Thoracic aorta (tissue), 2 donors: ENCODE measurements at regions not wholly inside any gene's neighbourhood (a gene's known extent, or its start where the extent isn't known, plus 50 kb on each side); places are given as distances from the start of the nearest gene placed in this dataset.

Experiments
- ATAC-seq: fragments of 150-250 bp; one replicate; pipeline ENCODE4 v1.8.0; 2017; ENCODE audit warnings: low read depth; ENCODE audit not compliant: insufficient number of reproducible peaks, low FRiP score
- DNase-seq: peaks from one replicate; pipeline ENCODE4 v3.0.0-alpha.2; 2020; ENCODE audit warnings: low spot score
- H3K27ac ChIP-seq, 2 donors: fragments of 200-600 bp; sonication (generic); 1 replicate in 1 of 2; 2 replicates in 1 of 2; pipeline ENCODE4 v1.5.1; 2016; ENCODE audit warnings: mild to moderate bottlenecking in 2 of 2, moderate library complexity in 2 of 2
- H3K27me3 ChIP-seq: fragments of 200-600 bp; sonication (generic); replicated peaks from 2 replicates; pipeline ENCODE4 v1.6.0; 2016; ENCODE audit warnings: mild to moderate bottlenecking; ENCODE audit not compliant: insufficient read depth
- H3K36me3 ChIP-seq: fragments of 200-600 bp; sonication (generic); one replicate; pipeline ENCODE4 v1.5.1; 2016
- H3K4me1 ChIP-seq, 2 donors: fragments of 200-600 bp; sonication (generic); 1 replicate in 1 of 2; 2 replicates in 1 of 2; pipeline versions ENCODE4 v1.5.1 to v1.6.0; 2016; ENCODE audit warnings: low read depth in 2 of 2, mild to moderate bottlenecking in 1 of 2; ENCODE audit not compliant: control insufficient read depth in 1 of 2
- H3K4me3 ChIP-seq: fragments of 200-600 bp; sonication (generic); 2 replicates; pipeline ENCODE4 v1.5.1; 2016; ENCODE audit warnings: mild to moderate bottlenecking
- H3K9me3 ChIP-seq: fragments of 200-600 bp; sonication (generic); 2 replicates; pipeline ENCODE4 v1.5.1; 2016
- TF ChIP-seq, protein P1 (sequence below): fragments of 200-600 bp; sonication (generic); IDR thresholded peaks from one replicate; pipeline ENCODE4 v1.5.1; 2019; ENCODE audit warnings: antibody characterized with exemption

- TF ChIP-seq, protein P1, sequence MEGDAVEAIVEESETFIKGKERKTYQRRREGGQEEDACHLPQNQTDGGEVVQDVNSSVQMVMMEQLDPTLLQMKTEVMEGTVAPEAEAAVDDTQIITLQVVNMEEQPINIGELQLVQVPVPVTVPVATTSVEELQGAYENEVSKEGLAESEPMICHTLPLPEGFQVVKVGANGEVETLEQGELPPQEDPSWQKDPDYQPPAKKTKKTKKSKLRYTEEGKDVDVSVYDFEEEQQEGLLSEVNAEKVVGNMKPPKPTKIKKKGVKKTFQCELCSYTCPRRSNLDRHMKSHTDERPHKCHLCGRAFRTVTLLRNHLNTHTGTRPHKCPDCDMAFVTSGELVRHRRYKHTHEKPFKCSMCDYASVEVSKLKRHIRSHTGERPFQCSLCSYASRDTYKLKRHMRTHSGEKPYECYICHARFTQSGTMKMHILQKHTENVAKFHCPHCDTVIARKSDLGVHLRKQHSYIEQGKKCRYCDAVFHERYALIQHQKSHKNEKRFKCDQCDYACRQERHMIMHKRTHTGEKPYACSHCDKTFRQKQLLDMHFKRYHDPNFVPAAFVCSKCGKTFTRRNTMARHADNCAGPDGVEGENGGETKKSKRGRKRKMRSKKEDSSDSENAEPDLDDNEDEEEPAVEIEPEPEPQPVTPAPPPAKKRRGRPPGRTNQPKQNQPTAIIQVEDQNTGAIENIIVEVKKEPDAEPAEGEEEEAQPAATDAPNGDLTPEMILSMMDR: no peak
- H3K27ac ChIP-seq: no peak overlapping the region
- no peaks in the 10 kb centered on the region for H3K27me3 ChIP-seq
- ATAC-seq: no peak
- no peaks in the 10 kb centered on the region for H3K9me3 ChIP-seq
- H3K4me1 ChIP-seq: no peaks in the 10 kb centered on the region
- no peaks in the 10 kb centered on the region for H3K36me3 ChIP-seq
- H3K4me3 ChIP-seq: no peak overlapping the region
- no peak for DNase-seq
Measured at GRCh38 chr11:70818351-70818750, 420.0 kb downstream of the CTTN start.

DNA sequence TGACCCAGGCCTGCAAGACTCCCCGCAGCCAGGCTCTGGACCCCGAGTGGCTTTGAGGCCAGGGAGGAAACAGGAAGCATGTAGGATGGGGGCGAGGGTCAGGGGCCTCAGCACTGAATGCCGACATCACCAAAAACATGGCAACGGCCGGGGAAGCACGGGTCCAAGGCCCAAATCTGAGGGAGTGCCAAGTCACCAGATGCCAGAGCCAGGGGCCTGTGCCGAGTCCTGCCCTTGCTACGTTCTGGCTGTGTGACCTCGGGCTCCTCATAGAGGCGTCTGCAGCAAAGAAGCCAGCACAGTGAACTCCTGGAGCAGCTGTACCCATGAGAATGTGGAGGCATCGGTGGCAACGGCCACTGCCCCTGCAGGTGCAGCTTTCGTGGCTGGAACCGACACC, 420.7 kb downstream of the CTTN start:
- ATAC-seq: no peak
- no peaks in the 10 kb centered on the region for H3K27me3 ChIP-seq
- no peaks in the 10 kb centered on the region for H3K36me3 ChIP-seq
- H3K4me1 ChIP-seq: no peaks in the 10 kb centered on the region
- TF ChIP-seq, protein P1: no peak
- no peak overlapping the region for H3K27ac ChIP-seq
- no peak overlapping the region for H3K4me3 ChIP-seq
- H3K9me3 ChIP-seq: no peaks in the 10 kb centered on the region
- no peak for DNase-seq

DNA sequence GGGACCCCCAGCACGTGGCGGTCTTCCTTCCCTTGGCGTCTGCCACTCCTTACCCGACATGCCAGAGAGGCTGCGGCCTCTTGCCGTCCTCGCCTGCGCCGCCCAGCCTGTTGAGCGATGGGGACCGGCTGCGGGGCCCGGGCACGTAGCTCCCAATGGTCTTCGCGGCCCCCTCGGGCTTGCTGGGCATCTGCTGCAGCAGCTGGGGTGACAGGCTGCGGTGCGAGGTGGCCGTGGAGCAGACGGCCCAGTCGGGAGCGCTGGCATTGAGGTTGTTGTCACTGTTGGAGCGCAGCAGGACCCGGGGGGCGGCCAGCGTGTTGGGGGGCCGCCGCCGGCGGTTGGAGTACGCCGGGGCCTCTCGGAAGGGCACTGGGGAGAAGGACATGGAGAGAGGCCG, 422.0 kb downstream of the CTTN start:
- H3K27me3 ChIP-seq: no peaks in the 10 kb centered on the region
- no peaks in the 10 kb centered on the region for H3K36me3 ChIP-seq
- H3K9me3 ChIP-seq: no peaks in the 10 kb centered on the region
- H3K4me3 ChIP-seq: no peak overlapping the region
- ATAC-seq (no peak), DNase-seq (no peak)
- TF ChIP-seq, protein P1: no peak
- no peak overlapping the region for H3K27ac ChIP-seq
- no peaks in the 10 kb centered on the region for H3K4me1 ChIP-seq

GRCh38 chr11:70820712-70821111, 422.4 kb downstream of the CTTN start:
- no peak overlapping the region for H3K27ac ChIP-seq
- ATAC-seq (no peak), DNase-seq (no peak)
- TF ChIP-seq, protein P1: no peak
- no peaks in the 10 kb centered on the region for H3K36me3 ChIP-seq
- no peak overlapping the region for H3K4me3 ChIP-seq
- no peaks in the 10 kb centered on the region for H3K4me1 ChIP-seq
- no peaks in the 10 kb centered on the region for H3K27me3 ChIP-seq
- no peaks in the 10 kb centered on the region for H3K9me3 ChIP-seq

- ATAC-seq: no peak
- TF ChIP-seq, protein P1: no peak
- no peaks in the 10 kb centered on the region for H3K9me3 ChIP-seq
- H3K4me1 ChIP-seq: no peaks in the 10 kb centered on the region
- H3K27me3 ChIP-seq: no peaks in the 10 kb centered on the region
- no peak for DNase-seq
- H3K4me3 ChIP-seq: no peak overlapping the region
- H3K27ac ChIP-seq: no peak overlapping the region
- no peaks in the 10 kb centered on the region for H3K36me3 ChIP-seq
Measured at GRCh38 chr11:70823771-70824170, 425.4 kb downstream of the CTTN start.
